K562 (cell line): ENCODE measurements at regions not wholly inside any gene's neighbourhood (a gene's known extent, or its start where the extent isn't known, plus 50 kb on each side); places are given as distances from the start of the nearest gene placed in this dataset.

Source experiments
- ATAC-seq: fragments of 200-7000 bp; cut with Tn5 transposase; 3 replicates; pipeline ENCODE4 v1.9.1; 2020; ENCODE audit warnings: moderate library complexity
- BruUV-seq: library from RNA; stranded (reverse); fragments of 400-500 nt; replicated peaks from 2 replicates; lab custom pipeline; 2021; lab: Mats Ljungman, UMichigan
- CTCF ChIA-PET: fragments of 300-600 bp; formaldehyde crosslinking; extraction: SDS; loops from one replicate; lab custom pipeline; 2021; ENCODE audit warnings: low intra/inter-chr PET ratio; lab: Yijun Ruan, JAX
- POLR2A ChIA-PET: fragments of 300-600, 350-650 bp; sonication (Branson Sonifier 250); formaldehyde crosslinking; extraction: SDS; loops from one replicate; lab custom pipeline; 2021; ENCODE audit warnings: antibody characterized with exemption, inconsistent platforms; lab: Yijun Ruan, JAX
- DNase-seq, 4 experiments: peaks; one replicate each; pipeline versions ENCODE4 v3.0.0 to v3.0.0-alpha.2; 2011 to 2018; ENCODE audit warnings: low spot score in 3 of 4, mixed read lengths in 3 of 4; ENCODE audit errors: extremely low read depth in 1 of 4
- FAIRE-seq: peaks from 2 replicates; lab custom pipeline; 2011; peaks lifted over from hg19 to GRCh38; lab: Jason Lieb, UNC
- H2AFZ ChIP-seq: 2 replicates; pipeline ENCODE4 v1.6.0; 2011; ENCODE audit warnings: low read depth, low read length, control low read depth, inconsistent platforms
- H3K27ac ChIP-seq: fragments of 200-600 bp; 3 replicates; pipeline ENCODE4 v1.8.0; 2011; ENCODE audit warnings: low read depth, mild to moderate bottlenecking, control low read depth, inconsistent platforms, low read length, moderate library complexity, mixed read lengths; ENCODE audit errors: extremely low read depth
- H3K27me3 ChIP-seq, 2 experiments: fragments of 300-600 bp in 1 of 2; 2 replicates in 1 of 2; 3 replicates in 1 of 2; pipeline versions ENCODE4 v1.6.0 to v1.8.0; 2011; ENCODE audit warnings: inconsistent platforms in 2 of 2, low read length in 2 of 2, mild to moderate bottlenecking in 1 of 2, mixed read lengths in 1 of 2, moderate library complexity in 1 of 2; ENCODE audit not compliant: control insufficient read depth in 2 of 2, insufficient read depth in 2 of 2
- H3K36me3 ChIP-seq: fragments of 300-600 bp; 3 replicates; pipeline ENCODE4 v1.8.0; 2011; ENCODE audit warnings: mild to moderate bottlenecking, low read length, inconsistent platforms; ENCODE audit not compliant: control insufficient read depth, insufficient read depth
- H3K4me1 ChIP-seq, 2 experiments: fragments of 200-600 bp in 1 of 2; replicated peaks in 1 of 2; 2 replicates in 1 of 2; 3 replicates in 1 of 2; pipeline versions ENCODE4 v1.5.1 to v1.8.0; 2011; ENCODE audit warnings: inconsistent platforms in 2 of 2, low read length in 2 of 2, mild to moderate bottlenecking in 1 of 2, mixed read lengths in 1 of 2, moderate library complexity in 1 of 2; ENCODE audit not compliant: control insufficient read depth in 2 of 2, insufficient read depth in 2 of 2
- H3K4me2 ChIP-seq: 2 replicates; pipeline ENCODE4 v1.6.1; 2011; ENCODE audit warnings: low read length, control low read depth, inconsistent platforms, mixed read lengths; ENCODE audit not compliant: insufficient read depth
- H3K4me3 ChIP-seq: fragments of 200-600 bp; sonication (generic), shearing (Covaris generic); 2 replicates; pipeline ENCODE4 v1.5.1; 2016; ENCODE audit warnings: control low read depth, inconsistent platforms
- H3K79me2 ChIP-seq: fragments of 200-600 bp; 3 replicates; pipeline ENCODE4 v1.8.0; 2011; ENCODE audit warnings: low read length, inconsistent platforms; ENCODE audit not compliant: control insufficient read depth, insufficient read depth
- H3K9ac ChIP-seq, 2 experiments: 2 replicates each; pipeline versions ENCODE4 v1.6.0 to v1.6.1; 2011; ENCODE audit warnings: low read depth in 2 of 2, low read length in 2 of 2, control low read depth in 1 of 2, inconsistent platforms in 1 of 2, mild to moderate bottlenecking in 1 of 2, mixed read lengths in 1 of 2; ENCODE audit not compliant: insufficient read depth in 1 of 2
- H3K9me1 ChIP-seq: one replicate; pipeline ENCODE4 v1.6.0; 2011; ENCODE audit warnings: inconsistent platforms, mild to moderate bottlenecking, low read length, moderate library complexity; ENCODE audit not compliant: control insufficient read depth, insufficient read depth
- H3K9me3 ChIP-seq: replicated peaks from 2 replicates; pipeline ENCODE4 v1.5.1; 2011; ENCODE audit warnings: low read depth, low read length, inconsistent platforms; ENCODE audit not compliant: control insufficient read depth, insufficient read depth
- H4K20me1 ChIP-seq: replicated peaks from 2 replicates; pipeline ENCODE4 v1.6.1; 2011; ENCODE audit warnings: low read length, inconsistent platforms, mixed read lengths; ENCODE audit not compliant: control insufficient read depth, insufficient read depth
- ADNP ChIP-seq: fragments of 200-800 bp; sonication (Bioruptor generic); IDR thresholded peaks from 2 replicates; pipeline ENCODE4 v1.6.1; 2016; ENCODE audit warnings: missing genetic modification characterization, missing compliant biosample characterization
- ARID1B ChIP-seq: fragments of 450-650 bp; IDR thresholded peaks from 2 replicates; pipeline ENCODE4 v1.6.1; 2016; ENCODE audit warnings: antibody characterized with exemption, mild to moderate bottlenecking, inconsistent platforms
- CBFA2T2 ChIP-seq: fragments of 450-650 bp; conservative IDR thresholded peaks from 2 replicates; pipeline ENCODE4 v1.6.1; 2017; ENCODE audit warnings: mild to moderate bottlenecking
- CBFA2T3 ChIP-seq: fragments of 450-650 bp; IDR thresholded peaks from 2 replicates; pipeline ENCODE4 v1.6.1; 2017
- CTBP1 ChIP-seq: fragments of 450-650 bp; IDR thresholded peaks from 2 replicates; pipeline ENCODE4 v1.6.1; 2016; ENCODE audit warnings: borderline replicate concordance
- DPF2 ChIP-seq: fragments of 450-650 bp; IDR thresholded peaks from 2 replicates; pipeline ENCODE4 v1.6.1; 2016
- EP300 ChIP-seq: IDR thresholded peaks from 2 replicates; pipeline ENCODE4 v1.6.1; 2012; ENCODE audit warnings: low read length, improper control_type of control experiment
- L3MBTL2 ChIP-seq: fragments of 450-650 bp; IDR thresholded peaks from 2 replicates; pipeline ENCODE4 v1.6.1; 2016; ENCODE audit warnings: mild to moderate bottlenecking, moderate library complexity
- LEF1 ChIP-seq: fragments of 450-650 bp; IDR thresholded peaks from 2 replicates; pipeline ENCODE4 v1.6.1; 2016; ENCODE audit warnings: mild to moderate bottlenecking
- MAFF ChIP-seq: IDR thresholded peaks from 2 replicates; pipeline ENCODE4 v1.6.1; 2012; ENCODE audit warnings: low read length, improper control_type of control experiment
- MGA ChIP-seq: fragments of 450-650 bp; IDR thresholded peaks from 2 replicates; pipeline ENCODE4 v1.6.1; 2016; ENCODE audit warnings: mild to moderate bottlenecking, moderate library complexity
- NFE2L1 ChIP-seq: fragments of 450-650 bp; IDR thresholded peaks from 2 replicates; pipeline ENCODE4 v1.6.1; 2016; ENCODE audit warnings: missing genetic modification characterization, low read depth, mild to moderate bottlenecking, missing compliant biosample characterization, moderate library complexity, borderline replicate concordance
- ZNF316 ChIP-seq: fragments of 450-650 bp; IDR thresholded peaks from 2 replicates; pipeline ENCODE4 v1.6.1; 2016
- ZNF766 ChIP-seq: fragments of 200-800 bp; sonication (Bioruptor generic); conservative IDR thresholded peaks from 2 replicates; pipeline ENCODE4 v1.6.1; 2016; ENCODE audit warnings: missing genetic modification characterization, missing compliant biosample characterization
- WGBS: fragments of 100-300 bp; shearing (Covaris generic); methylation state at CpG from one replicate; pipeline ENCODE4 v1.1.6; 2016; ENCODE audit warnings: low coverage, mixed read lengths; ENCODE audit not compliant: insufficient coverage; ENCODE audit errors: missing lambda C conversion rate; 5-methylcytosine and 5-hydroxymethylcytosine counted together
- in situ Hi-C: fragments of 300-500 bp; cut with MboI; formaldehyde crosslinking; loops from 4 replicates; pipeline ENCODE4 v1.15.0; 2018; ENCODE audit warnings: inconsistent platforms, mixed read lengths
- intact Hi-C: fragments of 100-400 bp; cut with micrococcal nuclease; formaldehyde crosslinking; loops from 2 replicates; pipeline ENCODE4 v1.14.2; 2022

GRCh38 chr4:177505171-177505615, 63.0 kb upstream of the AGA start:
- POLR2A ChIA-PET, result interaction anchor here (1.3 kb wide), 1 partner anchor 22 kb away, joined by 4 read pairs; no protein-coding TSS in a partner anchor
- TF ChIP-seq ARID1B, result peak; percentile 69
- peak; percentile 24; the same call in 1 of the 2 replicates for TF ChIP-seq NFE2L1
- peak; percentile 64; the same call in 1 of the 2 replicates for TF ChIP-seq CTBP1
- TF ChIP-seq ADNP (tag), result no peak
- TF ChIP-seq MGA, result peak; percentile 50; the same call in 1 of the 2 replicates
- peak; percentile 66; the same call in 1 of the 2 replicates for TF ChIP-seq DPF2
- TF ChIP-seq EP300, result peak; percentile 65
- peak; percentile 24; the same call in 1 of the 2 replicates for TF ChIP-seq CBFA2T2
- 0 out of 2 replicates have a peak, but pooled peaks have one; percentile 29 for TF ChIP-seq ZNF766
- TF ChIP-seq L3MBTL2, result peak; percentile 71; the same call in 1 of the 2 replicates
- peak; percentile 45; the same call in 1 of the 2 replicates for TF ChIP-seq CBFA2T3
- peak; percentile 79 for TF ChIP-seq ZNF316
- TF ChIP-seq LEF1, result 0 out of 2 replicates have a peak, but pooled peaks have one; percentile 28
- TF ChIP-seq MAFF, result peak; percentile 65; the same call in 1 of the 2 replicates

More at GRCh38 chr4:177505171-177505615, 63.0 kb upstream of the AGA start:
- Histone ChIP-seq H3K9me1 (no peaks in the 10 kb centered on the region), H2AFZ (peak overlapping the region; percentile 77), H3K36me3 (no peaks in the 10 kb centered on the region), H4K20me1 (no peaks in the 10 kb centered on the region), H3K27ac (peak overlapping the region; percentile 57; the same call in 2 of the 3 replicates), H3K9ac (peak overlapping the region in 1 of 2 experiments; percentile 70; a peak in 1 of 4 replicates), H3K27me3 (no peaks in the 10 kb centered on the region), H3K4me1 (peaks cover 5 to 8% of the 10 kb centered on the region in 2 experiments; a peak in 2 of 5 replicates), H3K4me3 (no peak overlapping the region), H3K9me3 (no peaks in the 10 kb centered on the region), H3K79me2 (no peaks in the 10 kb centered on the region), H3K4me2 (peak overlapping the region; percentile 19; the same call in 1 of the 2 replicates)
- CTCF ChIA-PET, result no interaction called here
- no peak for FAIRE-seq
- in situ Hi-C loops, result loop anchor here (10.0 kb wide), 1 partner anchor 130 kb away; no protein-coding TSS in a partner anchor
- WGBS, result 4% methylated on average over 7 of the region's 9 CpGs
- intact Hi-C loops, result no loop called here
- ATAC-seq, result peak; percentile 89
- DNase-seq, result peak; percentile 19 to 72 (median 29)
- no TSS peak for BruUV-seq
